OCI-LY7 (cell line): ENCODE measurements at regions not wholly inside any gene's neighbourhood (a gene's known extent, or its start where the extent isn't known, plus 50 kb on each side); places are given as distances from the start of the nearest gene placed in this dataset.

ENCODE experiments used
- EZH2phosphoT487 ChIP-seq: fragments of 200-600 bp; sonication (generic); IDR thresholded peaks from 2 replicates; pipeline ENCODE4 v1.6.1; 2018; ENCODE audit warnings: low read depth, borderline replicate concordance, mild to moderate bottlenecking, mixed run types, antibody characterized with exemption, low read length, moderate library complexity, mixed read lengths
- TF ChIP-seq, protein P1 (sequence below): fragments of 200-600 bp; sonication (generic); conservative IDR thresholded peaks from 2 replicates; pipeline ENCODE4 v1.5.1; 2014; ENCODE audit warnings: mild to moderate bottlenecking, antibody characterized with exemption, low read length, moderate library complexity, mixed read lengths

DNA sequence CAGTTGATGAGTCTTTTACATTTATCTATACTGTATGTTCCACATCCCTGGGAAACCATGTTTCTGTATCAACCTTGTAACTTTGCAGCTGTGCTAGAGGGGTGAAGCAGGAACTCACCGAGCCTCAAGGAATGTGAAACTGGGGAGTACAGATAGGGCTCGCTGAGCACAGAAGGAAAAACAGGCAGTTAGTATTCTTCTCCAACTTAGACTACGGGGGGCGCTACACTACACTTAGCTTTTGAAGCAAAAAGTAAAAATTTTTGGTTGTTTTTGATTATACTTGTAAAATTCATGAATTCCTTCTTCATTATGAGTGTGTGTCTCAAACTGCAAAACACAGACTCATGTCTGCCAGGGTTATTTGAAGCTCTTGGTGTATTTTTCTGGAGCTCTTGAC is 132.7 kb upstream of the RGMA start:
- no peak for TF ChIP-seq EZH2phosphoT487
- TF ChIP-seq, protein P1, sequence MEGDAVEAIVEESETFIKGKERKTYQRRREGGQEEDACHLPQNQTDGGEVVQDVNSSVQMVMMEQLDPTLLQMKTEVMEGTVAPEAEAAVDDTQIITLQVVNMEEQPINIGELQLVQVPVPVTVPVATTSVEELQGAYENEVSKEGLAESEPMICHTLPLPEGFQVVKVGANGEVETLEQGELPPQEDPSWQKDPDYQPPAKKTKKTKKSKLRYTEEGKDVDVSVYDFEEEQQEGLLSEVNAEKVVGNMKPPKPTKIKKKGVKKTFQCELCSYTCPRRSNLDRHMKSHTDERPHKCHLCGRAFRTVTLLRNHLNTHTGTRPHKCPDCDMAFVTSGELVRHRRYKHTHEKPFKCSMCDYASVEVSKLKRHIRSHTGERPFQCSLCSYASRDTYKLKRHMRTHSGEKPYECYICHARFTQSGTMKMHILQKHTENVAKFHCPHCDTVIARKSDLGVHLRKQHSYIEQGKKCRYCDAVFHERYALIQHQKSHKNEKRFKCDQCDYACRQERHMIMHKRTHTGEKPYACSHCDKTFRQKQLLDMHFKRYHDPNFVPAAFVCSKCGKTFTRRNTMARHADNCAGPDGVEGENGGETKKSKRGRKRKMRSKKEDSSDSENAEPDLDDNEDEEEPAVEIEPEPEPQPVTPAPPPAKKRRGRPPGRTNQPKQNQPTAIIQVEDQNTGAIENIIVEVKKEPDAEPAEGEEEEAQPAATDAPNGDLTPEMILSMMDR, result no peak
